ENCODE measurements at regions not wholly inside any gene's neighbourhood (a gene's known extent, or its start where the extent isn't known, plus 50 kb on each side); places are given as distances from the start of the nearest gene placed in this dataset.
"Not testable (repeated sequence)": the region's sequence is repeated elsewhere in the genome, so short reads cannot be mapped to it uniquely, and the experiment has no call there.

DNA sequence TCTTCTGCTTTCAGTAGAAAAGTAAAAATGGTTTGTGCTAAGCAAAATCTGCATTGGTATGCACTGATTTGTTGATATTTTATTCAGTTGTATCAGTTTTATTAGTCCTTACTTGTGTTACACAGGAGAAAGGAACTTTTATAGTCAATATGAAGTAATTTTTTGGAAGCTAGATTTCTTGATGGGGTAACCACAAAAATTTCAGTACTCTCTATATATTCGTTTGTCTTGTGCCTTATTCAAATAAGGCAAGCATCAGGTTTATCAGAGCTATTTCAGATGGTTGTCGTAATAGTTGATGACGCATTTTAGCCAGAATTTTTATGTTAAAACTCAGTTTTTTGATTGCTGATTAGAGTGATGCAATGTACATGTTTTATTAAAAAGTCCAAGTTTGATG lies 50.7 kb upstream of the NIPA1 start:
- ChIA-PET POLR2A (no interaction called here), CTCF (no interaction called here)
- TF ChIP-seq, protein P1, sequence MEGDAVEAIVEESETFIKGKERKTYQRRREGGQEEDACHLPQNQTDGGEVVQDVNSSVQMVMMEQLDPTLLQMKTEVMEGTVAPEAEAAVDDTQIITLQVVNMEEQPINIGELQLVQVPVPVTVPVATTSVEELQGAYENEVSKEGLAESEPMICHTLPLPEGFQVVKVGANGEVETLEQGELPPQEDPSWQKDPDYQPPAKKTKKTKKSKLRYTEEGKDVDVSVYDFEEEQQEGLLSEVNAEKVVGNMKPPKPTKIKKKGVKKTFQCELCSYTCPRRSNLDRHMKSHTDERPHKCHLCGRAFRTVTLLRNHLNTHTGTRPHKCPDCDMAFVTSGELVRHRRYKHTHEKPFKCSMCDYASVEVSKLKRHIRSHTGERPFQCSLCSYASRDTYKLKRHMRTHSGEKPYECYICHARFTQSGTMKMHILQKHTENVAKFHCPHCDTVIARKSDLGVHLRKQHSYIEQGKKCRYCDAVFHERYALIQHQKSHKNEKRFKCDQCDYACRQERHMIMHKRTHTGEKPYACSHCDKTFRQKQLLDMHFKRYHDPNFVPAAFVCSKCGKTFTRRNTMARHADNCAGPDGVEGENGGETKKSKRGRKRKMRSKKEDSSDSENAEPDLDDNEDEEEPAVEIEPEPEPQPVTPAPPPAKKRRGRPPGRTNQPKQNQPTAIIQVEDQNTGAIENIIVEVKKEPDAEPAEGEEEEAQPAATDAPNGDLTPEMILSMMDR (IDR thresholded peaks at IDR 0.05; ENCODE audit: control extremely low read depth, extremely low read depth, low read depth, missing control alignments) = no peak
- no peak for DNase-seq (ENCODE audit: extremely low spot score)

- CTCF ChIA-PET; POLR2A ChIA-PET; DNase-seq (ENCODE audit: extremely low spot score): not testable (repeated sequence)
Measured at GRCh38 chr15:22736200-22736599, 50.2 kb upstream of the NIPA1 start.

Data from GM10248 (cell line).